ENCODE measurements at regions not wholly inside any gene's neighbourhood (a gene's known extent, or its start where the extent isn't known, plus 50 kb on each side); places are given as distances from the start of the nearest gene placed in this dataset.

- no peak overlapping the region for H3K4me2 ChIP-seq
- CTCF ChIA-PET, result interaction anchor here (1.6 to 7.3 kb wide), 2 partner anchors 12 to 15 kb away, joined by 4 to 45 read pairs; no protein-coding TSS in a partner anchor
- H3F3A ChIP-seq (replicated peaks; ENCODE audit: insufficient read depth), result peaks cover 23% of the 10 kb centered on the region
- H3K9ac ChIP-seq, result no peak overlapping the region
- H3K9me3 ChIP-seq, result no peaks in the 10 kb centered on the region
- H3K79me2 ChIP-seq (ENCODE audit: insufficient read depth), result no peaks in the 10 kb centered on the region
- peaks cover 4 to 34% of the 10 kb centered on the region in 2 experiments; a peak in 3 of 4 replicates for H3K4me1 ChIP-seq (ENCODE audit: control insufficient read depth in 1 of 2, insufficient read depth in 2 of 2, low read depth in 1 of 2, low read length in 1 of 2)
- WGBS (ENCODE audit: low lambda C conversion rate), result 100% methylated on average over 1 of the region's 1 CpG
- H2AFZ ChIP-seq (ENCODE audit: low read depth), result no peak overlapping the region
- no peaks in the 10 kb centered on the region for H4K20me1 ChIP-seq (ENCODE audit: insufficient read depth)
- H3K4me3 ChIP-seq (ENCODE audit: low read depth in 2 of 2, low read length in 1 of 2), result no peak overlapping the region
- H3K9me2 ChIP-seq, result no peaks in the 10 kb centered on the region
- no peak for DNase-seq
- POLR2A ChIA-PET, result no interaction called here
- H3K27ac ChIP-seq (ENCODE audit: low read depth in 2 of 2, low read length in 1 of 2), result no peak overlapping the region
- no peaks in the 10 kb centered on the region for H3K27me3 ChIP-seq (ENCODE audit: insufficient read depth)
- TF ChIP-seq NFIC (IDR thresholded peaks at IDR 0.05; ENCODE audit: borderline replicate concordance) (no peak), EP300 (IDR thresholded peaks at IDR 0.05; ENCODE audit: borderline replicate concordance in 1 of 2, low read depth in 1 of 2, low read length in 1 of 2) (no peak), RCOR1 (IDR thresholded peaks at IDR 0.05; ENCODE audit: low read length) (no peak)
- H3K36me3 ChIP-seq (replicated peaks in 1 of 2; ENCODE audit: control insufficient read depth in 1 of 2, insufficient read depth in 2 of 2, low read length in 1 of 2), result no peaks in the 10 kb centered on the region
Observed at GRCh38 chr6:16950825-16951495, 150.9 kb upstream of the STMND1 start.

- Histone ChIP-seq H3K4me1 (ENCODE audit: control insufficient read depth in 1 of 2, insufficient read depth in 2 of 2, low read depth in 1 of 2, low read length in 1 of 2) (peaks cover 4 to 36% of the 10 kb centered on the region in 2 experiments; a peak in 3 of 4 replicates), H2AFZ (ENCODE audit: low read depth) (no peak overlapping the region), H3K4me3 (ENCODE audit: low read depth in 2 of 2, low read length in 1 of 2) (no peak overlapping the region), H3K79me2 (ENCODE audit: insufficient read depth) (no peaks in the 10 kb centered on the region), H3K9me2 (no peaks in the 10 kb centered on the region), H3K36me3 (replicated peaks in 1 of 2; ENCODE audit: control insufficient read depth in 1 of 2, insufficient read depth in 2 of 2, low read length in 1 of 2) (no peaks in the 10 kb centered on the region), H3K9me3 (no peaks in the 10 kb centered on the region), H3F3A (replicated peaks; ENCODE audit: insufficient read depth) (peaks cover 23% of the 10 kb centered on the region), H3K4me2 (no peak overlapping the region), H3K27ac (ENCODE audit: low read depth in 2 of 2, low read length in 1 of 2) (no peak overlapping the region), H3K9ac (no peak overlapping the region), H3K27me3 (ENCODE audit: insufficient read depth) (no peaks in the 10 kb centered on the region), H4K20me1 (ENCODE audit: insufficient read depth) (no peaks in the 10 kb centered on the region)
- DNase-seq, result no peak
- ChIA-PET POLR2A (no interaction called here), CTCF (interaction anchor here (1.6 to 7.3 kb wide), 2 partner anchors 13 to 14 kb away, joined by 4 to 45 read pairs; no protein-coding TSS in a partner anchor)
- TF ChIP-seq RAD21 (IDR thresholded peaks at IDR 0.05; ENCODE audit: low read length) (no peak), GATA2 (CRISPR knock-in tag; IDR thresholded peaks at IDR 0.05) (no peak), RXRA (IDR thresholded peaks at IDR 0.05; ENCODE audit: borderline replicate concordance, low read depth) (no peak), FOXM1 (IDR thresholded peaks at IDR 0.05; ENCODE audit: low read depth) (no peak), JUND (IDR thresholded peaks at IDR 0.05) (no peak), MXI1 (IDR thresholded peaks at IDR 0.05; ENCODE audit: low read depth, low read length) (no peak), CTCF (IDR thresholded peaks at IDR 0.05) (no peak), TAF1 (IDR thresholded peaks at IDR 0.05; ENCODE audit: borderline replicate concordance, low read depth, low read length) (no peak), EZH2phosphoT487 (IDR thresholded peaks at IDR 0.05; ENCODE audit: borderline replicate concordance, low read depth) (no peak), SMC3 (IDR thresholded peaks at IDR 0.05; ENCODE audit: low read depth, low read length) (no peak), RFX5 (IDR thresholded peaks at IDR 0.05; ENCODE audit: low read length) (no peak), TCF12 (IDR thresholded peaks at IDR 0.05) (no peak), SIN3A (IDR thresholded peaks at IDR 0.05; ENCODE audit: borderline replicate concordance, low read depth, low read length) (no peak), IRF3 (IDR thresholded peaks at IDR 0.05; ENCODE audit: low read depth, low read length) (no peak), ZBTB33 (IDR thresholded peaks at IDR 0.05; ENCODE audit: borderline replicate concordance, low read depth) (no peak), PBX3 (IDR thresholded peaks at IDR 0.05) (no peak), NFIC (IDR thresholded peaks at IDR 0.05; ENCODE audit: borderline replicate concordance) (no peak), FOSL2 (IDR thresholded peaks at IDR 0.05; ENCODE audit: borderline replicate concordance, low read depth) (no peak)
- WGBS (ENCODE audit: low lambda C conversion rate), result 95% methylated on average over 2 of the region's 2 CpGs
Observed at GRCh38 chr6:16950302-16950701, 151.5 kb upstream of the STMND1 start.
